SH-SY5Y (cell line): ENCODE measurements at regions not wholly inside any gene's neighbourhood (a gene's known extent, or its start where the extent isn't known, plus 50 kb on each side); places are given as distances from the start of the nearest gene placed in this dataset.

Experiments
- GATA2 ChIP-seq: IDR thresholded peaks from 2 replicates; pipeline ENCODE4 v1.6.1; 2011; ENCODE audit warnings: mild to moderate bottlenecking, low read depth, low read length
- GATA3 ChIP-seq: IDR thresholded peaks from 2 replicates; pipeline ENCODE4 v1.6.1; 2011; ENCODE audit warnings: low read depth, mild to moderate bottlenecking, low read length, moderate library complexity

- TF ChIP-seq GATA3 (no peak), GATA2 (no peak)
These were observed 116.8 kb upstream of the BACH2 start for GRCh38 chr6:90413396-90413795.
